ENCODE measurements at regions not wholly inside any gene's neighbourhood (a gene's known extent, or its start where the extent isn't known, plus 50 kb on each side); places are given as distances from the start of the nearest gene placed in this dataset.
"Not testable (repeated sequence)": the region's sequence is repeated elsewhere in the genome, so short reads cannot be mapped to it uniquely, and the experiment has no call there.

GRCh38 chr16:88156640-88157283 is 205.5 kb downstream of the BANP start:
- TF ChIP-seq, protein P1, sequence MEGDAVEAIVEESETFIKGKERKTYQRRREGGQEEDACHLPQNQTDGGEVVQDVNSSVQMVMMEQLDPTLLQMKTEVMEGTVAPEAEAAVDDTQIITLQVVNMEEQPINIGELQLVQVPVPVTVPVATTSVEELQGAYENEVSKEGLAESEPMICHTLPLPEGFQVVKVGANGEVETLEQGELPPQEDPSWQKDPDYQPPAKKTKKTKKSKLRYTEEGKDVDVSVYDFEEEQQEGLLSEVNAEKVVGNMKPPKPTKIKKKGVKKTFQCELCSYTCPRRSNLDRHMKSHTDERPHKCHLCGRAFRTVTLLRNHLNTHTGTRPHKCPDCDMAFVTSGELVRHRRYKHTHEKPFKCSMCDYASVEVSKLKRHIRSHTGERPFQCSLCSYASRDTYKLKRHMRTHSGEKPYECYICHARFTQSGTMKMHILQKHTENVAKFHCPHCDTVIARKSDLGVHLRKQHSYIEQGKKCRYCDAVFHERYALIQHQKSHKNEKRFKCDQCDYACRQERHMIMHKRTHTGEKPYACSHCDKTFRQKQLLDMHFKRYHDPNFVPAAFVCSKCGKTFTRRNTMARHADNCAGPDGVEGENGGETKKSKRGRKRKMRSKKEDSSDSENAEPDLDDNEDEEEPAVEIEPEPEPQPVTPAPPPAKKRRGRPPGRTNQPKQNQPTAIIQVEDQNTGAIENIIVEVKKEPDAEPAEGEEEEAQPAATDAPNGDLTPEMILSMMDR (IDR thresholded peaks at IDR 0.05), result not testable (repeated sequence)
- not testable (repeated sequence) for TF ChIP-seq POLR2A (IDR thresholded peaks at IDR 0.05)
